Mesothelial cell of epicardium (in vitro differentiated cells): ENCODE measurements at regions not wholly inside any gene's neighbourhood (a gene's known extent, or its start where the extent isn't known, plus 50 kb on each side); places are given as distances from the start of the nearest gene placed in this dataset.

ENCODE experiments used
- DNase-seq, 2 experiments: peaks; one replicate each; pipeline ENCODE4 v3.0.0; 2021; ENCODE audit warnings: low spot score in 2 of 2; ENCODE audit not compliant: unreplicated experiment in 2 of 2
- H3K27ac Mint-ChIP-seq: 2 replicates; pipeline ENCODE4 v1.8.0; 2021; ENCODE audit warnings: mixed read lengths
- H3K27me3 Mint-ChIP-seq: 2 replicates; pipeline ENCODE4 v1.8.0; 2021; ENCODE audit warnings: low read depth, mixed read lengths
- H3K36me3 Mint-ChIP-seq: 2 replicates; pipeline ENCODE4 v1.8.0; 2021; ENCODE audit warnings: mixed read lengths
- H3K4me1 Mint-ChIP-seq: 2 replicates; pipeline ENCODE4 v1.8.0; 2021; ENCODE audit warnings: mixed read lengths
- H3K4me3 Mint-ChIP-seq: 2 replicates; pipeline ENCODE4 v1.8.0; 2021; ENCODE audit warnings: mild to moderate bottlenecking, moderate library complexity, mixed read lengths
- H3K9me3 Mint-ChIP-seq: 2 replicates; pipeline ENCODE4 v1.8.0; 2021; ENCODE audit warnings: mixed read lengths
- TF ChIP-seq, protein P1 (sequence below): fragments of 200-600 bp; sonication (generic); IDR thresholded peaks from one replicate; pipeline ENCODE4 v1.5.0; 2021; ENCODE audit warnings: antibody characterized with exemption; ENCODE audit not compliant: unreplicated experiment

DNA sequence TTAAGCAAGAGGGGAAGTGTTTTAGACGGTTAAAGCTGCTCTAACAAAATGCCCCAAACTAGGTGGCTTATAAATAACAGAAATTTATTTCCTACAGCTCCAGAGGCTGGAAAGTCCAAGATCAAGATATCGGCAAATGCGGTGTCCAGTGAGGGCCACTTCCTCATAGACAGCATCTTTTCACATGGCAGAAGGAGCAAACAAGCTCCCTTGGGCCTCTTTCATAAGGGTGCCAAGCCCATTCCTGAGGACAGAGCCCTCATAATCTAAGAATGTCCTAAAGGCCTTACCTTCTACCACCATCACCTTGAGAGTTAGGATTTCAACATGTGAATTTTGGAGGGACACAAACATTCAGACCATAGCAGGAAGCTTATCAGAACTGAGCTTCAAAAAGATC is 57.3 kb upstream of the PPP1CB start:
- Mint-ChIP-seq H3K27ac (peak overlapping the region; percentile 54), H3K4me3 (no peak overlapping the region), H3K27me3 (no peaks in the 10 kb centered on the region), H3K4me1 (peaks cover 52% of the 10 kb centered on the region), H3K36me3 (no peaks in the 10 kb centered on the region), H3K9me3 (no peaks in the 10 kb centered on the region)
- TF ChIP-seq, protein P1, sequence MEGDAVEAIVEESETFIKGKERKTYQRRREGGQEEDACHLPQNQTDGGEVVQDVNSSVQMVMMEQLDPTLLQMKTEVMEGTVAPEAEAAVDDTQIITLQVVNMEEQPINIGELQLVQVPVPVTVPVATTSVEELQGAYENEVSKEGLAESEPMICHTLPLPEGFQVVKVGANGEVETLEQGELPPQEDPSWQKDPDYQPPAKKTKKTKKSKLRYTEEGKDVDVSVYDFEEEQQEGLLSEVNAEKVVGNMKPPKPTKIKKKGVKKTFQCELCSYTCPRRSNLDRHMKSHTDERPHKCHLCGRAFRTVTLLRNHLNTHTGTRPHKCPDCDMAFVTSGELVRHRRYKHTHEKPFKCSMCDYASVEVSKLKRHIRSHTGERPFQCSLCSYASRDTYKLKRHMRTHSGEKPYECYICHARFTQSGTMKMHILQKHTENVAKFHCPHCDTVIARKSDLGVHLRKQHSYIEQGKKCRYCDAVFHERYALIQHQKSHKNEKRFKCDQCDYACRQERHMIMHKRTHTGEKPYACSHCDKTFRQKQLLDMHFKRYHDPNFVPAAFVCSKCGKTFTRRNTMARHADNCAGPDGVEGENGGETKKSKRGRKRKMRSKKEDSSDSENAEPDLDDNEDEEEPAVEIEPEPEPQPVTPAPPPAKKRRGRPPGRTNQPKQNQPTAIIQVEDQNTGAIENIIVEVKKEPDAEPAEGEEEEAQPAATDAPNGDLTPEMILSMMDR = no peak
- no peak for DNase-seq

DNA sequence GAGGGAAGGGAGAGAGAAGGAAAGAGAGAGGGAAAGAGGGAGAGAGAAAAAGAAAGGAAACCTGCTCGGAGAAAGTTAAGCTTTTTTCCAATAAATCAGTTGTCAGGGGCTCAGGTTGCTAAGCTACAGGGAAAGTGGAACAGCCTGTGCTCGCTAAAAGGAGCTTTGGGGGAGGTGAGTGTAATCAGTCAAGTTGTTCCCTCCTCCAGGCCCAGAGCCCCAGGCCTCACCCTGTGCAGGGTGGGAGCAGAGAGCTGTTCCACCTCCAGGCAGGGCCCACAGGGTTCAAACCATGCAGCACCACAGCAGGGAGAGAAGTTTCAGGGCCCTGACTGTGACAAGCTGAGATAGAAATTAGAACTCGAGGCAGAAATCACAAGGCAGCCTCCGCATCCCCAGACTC is 56.4 kb upstream of the PPP1CB start:
- Mint-ChIP-seq H3K4me3 (peak overlapping the region; percentile 26), H3K36me3 (no peaks in the 10 kb centered on the region), H3K4me1 (peaks cover 60% of the 10 kb centered on the region), H3K27ac (peak overlapping the region; percentile 87), H3K9me3 (no peaks in the 10 kb centered on the region), H3K27me3 (no peaks in the 10 kb centered on the region)
- DNase-seq = no peak
- TF ChIP-seq, protein P1 = no peak

DNA sequence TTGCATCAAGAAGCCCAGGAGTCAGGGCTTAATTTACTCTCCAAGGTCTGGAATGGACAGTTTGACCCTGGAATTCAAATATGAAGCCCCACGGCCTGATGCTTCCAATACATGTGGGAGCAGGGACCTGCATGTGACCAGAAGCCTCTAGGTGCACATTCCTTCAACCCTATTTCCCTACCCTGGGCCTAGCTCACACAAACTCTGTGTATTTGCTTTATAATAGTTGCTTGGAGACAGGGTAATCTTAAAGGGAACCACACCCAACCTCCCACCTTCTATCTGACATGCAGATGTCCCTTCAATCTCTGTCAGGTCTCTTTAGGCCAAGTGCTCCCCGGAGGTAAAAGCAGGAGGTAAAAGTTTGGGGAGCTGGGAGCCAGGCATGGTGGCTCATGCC is 55.4 kb upstream of the PPP1CB start:
- no peak overlapping the region for H3K4me3 Mint-ChIP-seq
- TF ChIP-seq, protein P1 = no peak
- H3K36me3 Mint-ChIP-seq = no peaks in the 10 kb centered on the region
- no peak for DNase-seq
- H3K27ac Mint-ChIP-seq = no peak overlapping the region
- no peaks in the 10 kb centered on the region for H3K9me3 Mint-ChIP-seq
- no peaks in the 10 kb centered on the region for H3K27me3 Mint-ChIP-seq
- peaks cover 55% of the 10 kb centered on the region for H3K4me1 Mint-ChIP-seq

DNA sequence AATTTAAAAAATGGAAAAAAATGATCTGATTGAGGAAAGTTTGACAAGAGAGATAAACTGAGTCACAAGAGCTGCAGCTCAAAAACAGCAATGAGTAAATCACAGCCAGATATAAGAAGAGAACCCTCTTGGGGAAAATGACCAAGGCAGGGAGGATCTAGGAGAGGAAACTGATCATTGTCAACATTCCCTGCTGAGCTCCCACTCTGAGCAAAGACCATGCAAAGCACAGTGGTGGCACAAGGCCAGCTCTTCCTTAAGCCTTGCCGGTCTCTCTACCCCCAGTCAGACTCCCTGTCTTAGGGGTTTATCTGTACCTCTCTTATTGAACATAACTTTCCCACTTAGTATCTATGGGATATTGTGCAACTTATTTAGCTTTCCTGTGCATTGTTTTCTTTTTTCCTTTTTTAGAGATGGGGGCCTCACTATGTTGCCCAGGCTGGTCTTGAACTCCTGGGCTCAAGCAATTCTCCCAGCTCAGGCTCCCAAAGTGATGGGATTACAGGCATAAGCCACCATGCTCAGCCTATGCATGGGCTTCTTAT is 54.0 kb upstream of the PPP1CB start:
- peaks cover 41% of the 10 kb centered on the region for H3K4me1 Mint-ChIP-seq
- no peaks in the 10 kb centered on the region for H3K36me3 Mint-ChIP-seq
- H3K27ac Mint-ChIP-seq = no peak overlapping the region
- H3K4me3 Mint-ChIP-seq = no peak overlapping the region
- H3K9me3 Mint-ChIP-seq = no peaks in the 10 kb centered on the region
- H3K27me3 Mint-ChIP-seq = no peaks in the 10 kb centered on the region
- TF ChIP-seq, protein P1 = no peak
- DNase-seq = no peak

DNA sequence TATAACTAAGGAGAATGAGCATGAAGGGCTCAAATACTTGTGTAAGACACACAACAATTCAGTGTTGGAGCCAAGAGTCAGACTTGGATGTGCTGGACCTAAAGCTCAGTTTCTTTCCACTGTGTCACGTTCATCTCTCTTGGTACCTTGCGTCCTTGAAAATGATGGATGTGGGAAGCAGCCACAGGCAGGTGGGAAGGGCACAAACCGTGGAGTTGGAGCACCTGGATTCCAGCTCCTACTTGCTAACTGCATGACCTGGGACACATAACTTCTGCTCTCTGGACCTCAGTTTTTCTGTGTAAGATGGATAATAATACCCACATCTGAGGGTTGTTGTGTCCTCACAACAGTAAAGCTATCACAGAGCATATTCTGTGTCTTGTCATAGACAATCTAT is 53.1 kb upstream of the PPP1CB start:
- DNase-seq = no peak
- no peaks in the 10 kb centered on the region for H3K9me3 Mint-ChIP-seq
- TF ChIP-seq, protein P1 = no peak
- H3K4me3 Mint-ChIP-seq = no peak overlapping the region
- H3K36me3 Mint-ChIP-seq = no peaks in the 10 kb centered on the region
- no peaks in the 10 kb centered on the region for H3K27me3 Mint-ChIP-seq
- H3K27ac Mint-ChIP-seq = no peak overlapping the region
- peaks cover 36% of the 10 kb centered on the region for H3K4me1 Mint-ChIP-seq
